NCI-H2081 (cell line): ENCODE measurements at regions not wholly inside any gene's neighbourhood (a gene's known extent, or its start where the extent isn't known, plus 50 kb on each side); places are given as distances from the start of the nearest gene placed in this dataset.
"Not testable (repeated sequence)": the region's sequence is repeated elsewhere in the genome, so short reads cannot be mapped to it uniquely, and the experiment has no call there.

Source experiments
- DNase-seq, 2 experiments: peaks; one replicate each; lab custom pipeline; 2025; lab: John Stamatoyannopoulos, UW

- no peak for DNase-seq
These were observed 177.2 kb upstream of the DTNBP1 start for GRCh38 chr6:15839969-15840541.

DNA sequence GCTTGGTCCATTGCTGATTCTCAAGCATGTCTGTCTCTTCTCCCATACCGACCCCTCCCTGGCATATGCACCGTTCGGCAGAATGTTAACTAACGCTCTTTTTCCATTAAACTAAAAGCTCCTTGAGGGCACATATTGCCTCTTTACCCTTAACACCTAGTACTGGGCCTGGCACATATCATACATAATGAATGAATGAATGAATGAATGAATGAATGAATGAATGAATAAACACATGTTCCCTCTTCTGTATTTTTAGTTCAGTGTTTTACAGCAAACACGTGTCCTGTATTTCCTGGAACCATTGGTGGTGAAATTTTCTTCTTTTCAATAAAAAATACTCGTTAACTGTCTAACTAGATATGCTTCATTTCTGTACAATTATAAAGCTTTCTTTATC is 174.4 kb upstream of the DTNBP1 start:
- no peak for DNase-seq

DNA sequence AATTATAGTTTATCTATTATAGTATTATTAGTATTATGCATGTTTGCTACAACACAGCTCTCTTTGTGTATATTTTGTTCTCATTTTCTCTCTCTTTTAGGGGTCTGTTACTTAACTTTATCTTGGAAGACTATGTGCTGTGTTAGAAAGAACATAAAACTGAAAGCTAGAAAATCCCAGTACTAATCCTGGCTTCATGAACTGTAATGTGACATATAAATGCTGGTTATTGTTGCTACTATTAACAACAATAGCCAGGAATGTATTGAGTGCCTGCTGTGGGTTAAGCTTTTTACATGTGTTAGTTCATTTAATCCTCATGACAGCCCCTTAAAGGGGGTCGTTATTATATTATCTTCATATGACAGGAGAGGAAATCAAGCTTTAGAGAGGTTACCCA is 170.0 kb upstream of the DTNBP1 start:
- no peak for DNase-seq

DNA sequence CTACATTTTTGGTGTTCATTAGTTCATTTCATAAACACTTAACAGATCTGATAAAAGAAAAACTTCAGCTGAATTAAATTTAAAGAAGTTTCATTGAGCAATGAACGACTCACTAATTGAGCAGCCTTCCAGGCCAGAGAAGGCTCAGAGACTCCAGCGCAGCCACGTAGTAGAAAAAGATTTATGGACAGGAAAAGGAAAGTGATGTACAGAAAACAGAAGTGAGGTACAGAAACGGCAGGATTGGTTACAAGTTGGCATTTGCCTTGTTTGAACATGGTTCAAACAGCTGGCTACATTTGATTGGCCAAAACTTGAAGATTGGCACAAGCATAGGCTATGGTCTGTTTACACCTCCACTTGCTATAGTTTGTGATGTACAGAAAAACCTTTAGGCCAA is 166.3 kb upstream of the DTNBP1 start:
- DNase-seq: no peak

- no peak for DNase-seq
These were observed 164.8 kb upstream of the DTNBP1 start for GRCh38 chr6:15827496-15828255.

DNA sequence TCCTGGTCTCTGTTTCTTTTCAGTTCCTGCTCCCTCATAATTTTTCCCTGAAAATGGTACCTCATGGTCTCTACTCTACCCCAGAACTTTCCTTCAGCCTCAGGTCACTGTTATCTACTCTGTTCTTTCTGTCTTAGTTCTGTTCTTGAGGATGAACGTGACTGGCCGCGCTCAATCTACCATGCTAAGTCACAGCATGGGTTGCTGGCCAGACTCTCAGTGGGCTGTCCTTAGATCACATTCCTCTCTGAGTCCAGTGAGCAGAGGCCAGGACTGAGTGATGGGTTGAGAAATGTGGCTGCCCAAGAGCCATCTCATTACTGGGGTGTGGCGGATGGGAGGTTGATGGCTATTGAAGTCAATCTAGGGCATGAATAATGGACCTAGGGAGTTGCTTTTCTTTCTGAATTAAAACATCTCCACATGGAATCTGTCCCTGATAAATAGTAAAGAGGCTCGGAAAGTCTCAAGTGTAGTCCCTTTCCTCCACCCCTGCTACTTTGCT is 164.0 kb upstream of the DTNBP1 start:
- DNase-seq: no peak

DNA sequence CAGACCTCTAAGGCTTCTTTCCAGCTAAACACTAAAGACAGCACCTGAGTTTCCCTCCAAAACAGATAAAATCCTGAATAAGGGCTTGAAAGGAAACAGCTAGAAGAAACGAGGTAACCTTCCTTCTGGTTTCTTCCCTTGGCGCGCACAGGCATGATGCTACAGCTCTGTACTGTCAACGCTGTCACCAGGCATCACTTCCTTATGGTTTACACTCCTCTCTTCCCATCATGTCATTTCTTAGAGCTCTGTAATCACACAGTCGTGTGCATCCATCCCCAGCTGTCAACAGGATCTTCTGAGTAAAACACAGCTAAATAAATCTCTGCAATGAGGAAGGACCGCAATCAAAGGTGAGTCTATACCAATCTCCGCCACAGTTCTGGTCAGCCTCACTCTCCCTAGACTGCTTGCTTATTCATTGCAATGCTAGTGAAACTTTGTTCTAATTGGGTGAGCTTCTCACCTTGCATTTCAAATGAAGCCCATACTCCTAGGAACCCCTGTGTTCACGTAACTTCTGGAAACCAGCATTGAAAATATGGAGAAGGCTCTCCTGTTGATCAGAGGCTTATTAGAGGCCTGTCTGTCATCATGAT is 162.6 kb upstream of the DTNBP1 start:
- no peak for DNase-seq

DNA sequence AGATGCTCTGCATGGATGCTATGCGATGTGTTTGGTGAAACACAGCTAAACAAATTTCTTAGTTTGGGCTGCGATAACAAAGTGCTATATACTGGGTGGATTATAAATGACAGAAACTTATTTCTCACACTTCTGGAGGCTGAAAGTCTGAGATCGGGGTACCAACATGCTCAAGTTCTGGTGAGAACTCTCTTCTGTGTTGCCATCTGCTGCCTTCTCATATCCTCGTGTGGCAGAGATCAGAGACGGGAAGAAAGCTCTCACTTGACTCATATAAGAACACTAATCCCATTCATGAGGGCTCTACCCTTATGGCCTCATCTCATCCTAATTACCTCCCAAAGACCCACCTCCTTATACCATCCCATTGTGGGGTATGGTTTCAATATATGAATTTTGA is 162.0 kb upstream of the DTNBP1 start:
- no peak for DNase-seq

DNA sequence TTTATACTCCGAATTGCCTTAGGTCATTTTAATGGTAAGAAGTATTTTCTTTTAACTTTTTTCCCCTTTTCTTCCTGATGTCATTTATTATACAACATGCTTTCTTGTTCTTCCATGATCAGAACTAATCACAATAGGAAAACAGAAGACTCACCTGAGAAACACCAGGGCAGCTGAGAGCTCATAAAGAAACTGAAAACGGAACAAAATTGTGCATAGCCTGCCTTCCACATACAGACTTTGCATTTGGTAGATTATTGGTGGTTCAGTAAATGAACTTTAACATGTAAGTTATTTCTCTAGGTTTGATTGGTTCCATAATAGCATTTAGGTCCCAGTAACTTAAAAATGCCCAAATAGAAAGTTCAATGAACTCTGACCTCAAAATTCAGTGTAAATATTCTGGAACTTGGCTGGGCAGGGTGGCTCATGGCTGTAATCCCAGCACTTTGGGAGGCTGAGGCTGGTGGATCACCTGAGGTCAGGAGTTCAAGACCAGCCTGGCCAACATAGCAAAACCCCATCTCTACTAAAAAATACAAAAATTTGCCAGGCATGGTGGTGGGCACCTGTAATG is 161.1 kb upstream of the DTNBP1 start:
- no peak for DNase-seq

GRCh38 chr6:15822835-15823234 is 160.0 kb upstream of the DTNBP1 start:
- no peak for DNase-seq

DNA sequence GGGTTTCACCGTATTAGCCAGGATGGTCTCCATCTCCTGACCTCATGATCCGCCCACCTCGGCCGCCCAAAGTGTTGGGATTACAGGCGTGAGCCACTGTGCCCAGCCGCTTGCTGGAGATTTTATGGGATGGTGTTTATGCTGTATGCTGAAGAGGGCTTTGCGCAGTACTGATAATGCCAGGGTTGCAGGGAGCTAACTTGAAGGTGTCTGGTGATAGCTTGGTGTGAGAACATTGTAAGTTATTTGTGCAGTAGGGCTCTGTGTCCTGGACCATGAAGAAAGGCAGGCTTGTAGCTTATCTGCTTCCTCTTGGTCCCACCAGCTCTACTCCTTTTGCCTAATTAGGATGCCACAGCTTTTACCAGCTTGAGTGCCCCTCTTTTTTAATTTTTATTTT is 157.0 kb upstream of the DTNBP1 start:
- DNase-seq: no peak

DNA sequence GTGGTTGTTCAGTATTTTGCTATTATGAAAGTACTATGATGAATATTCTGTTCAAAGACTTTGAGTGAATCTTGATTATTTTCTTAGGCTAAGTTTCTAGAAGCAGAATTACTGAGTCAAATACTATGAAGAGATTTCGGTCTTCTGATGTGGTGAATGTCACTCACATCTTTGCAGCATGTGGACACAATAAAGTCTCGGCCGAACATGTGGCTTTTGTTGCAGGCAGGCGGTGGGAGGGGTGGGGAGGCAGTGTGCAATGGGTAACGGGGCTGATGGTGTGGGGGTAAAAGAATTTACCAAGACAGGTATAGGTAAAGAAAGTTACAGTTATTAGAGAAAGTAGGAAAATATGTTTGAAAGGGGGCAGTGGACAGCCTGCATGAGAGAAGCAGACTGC is 156.4 kb upstream of the DTNBP1 start:
- DNase-seq: no peak

- DNase-seq: no peak
These were observed 155.7 kb upstream of the DTNBP1 start for GRCh38 chr6:15818491-15818890.

GRCh38 chr6:15818044-15818443 is 155.2 kb upstream of the DTNBP1 start:
- no peak for DNase-seq

DNA sequence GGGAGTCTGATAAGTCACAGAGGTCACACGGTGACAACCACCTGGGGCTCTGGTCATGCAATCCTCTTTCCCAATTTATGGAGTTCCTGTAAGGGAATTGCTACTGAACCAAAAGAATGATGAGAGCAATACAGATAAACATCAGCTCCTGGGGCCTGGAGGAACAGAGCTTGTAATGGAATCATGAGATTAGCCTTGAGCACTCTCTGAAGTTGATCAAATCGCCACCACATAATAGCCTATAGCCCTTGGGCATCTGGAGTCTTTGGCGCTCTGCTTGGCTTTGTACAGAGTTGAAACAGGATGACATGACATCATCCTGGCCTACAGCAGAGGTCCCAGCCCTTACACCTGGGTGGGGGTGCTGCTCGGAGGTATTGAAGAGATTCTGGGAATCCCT is 154.3 kb upstream of the DTNBP1 start:
- no peak for DNase-seq

- DNase-seq: no peak
These were observed 153.8 kb upstream of the DTNBP1 start for GRCh38 chr6:15816661-15817060.

DNA sequence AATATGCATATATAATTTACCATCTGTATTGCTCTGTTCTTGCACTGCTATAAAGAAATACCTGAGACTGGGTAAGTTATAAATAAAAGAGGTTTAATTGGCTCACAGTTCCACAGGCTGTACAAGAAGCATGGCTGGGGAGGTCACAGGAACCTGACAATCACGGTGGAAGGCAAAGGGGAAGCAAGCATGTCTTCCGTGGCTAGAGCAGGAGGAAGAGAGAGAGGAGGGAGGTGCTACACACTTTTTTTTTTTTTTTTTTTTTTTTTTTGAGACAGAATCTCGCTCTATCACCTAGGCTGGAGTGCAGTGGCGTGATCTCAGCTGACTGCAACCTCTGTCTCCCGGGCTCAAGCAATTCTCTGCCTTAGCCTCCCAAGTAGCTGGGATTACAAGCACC is 150.9 kb upstream of the DTNBP1 start:
- not testable (repeated sequence) for DNase-seq

DNA sequence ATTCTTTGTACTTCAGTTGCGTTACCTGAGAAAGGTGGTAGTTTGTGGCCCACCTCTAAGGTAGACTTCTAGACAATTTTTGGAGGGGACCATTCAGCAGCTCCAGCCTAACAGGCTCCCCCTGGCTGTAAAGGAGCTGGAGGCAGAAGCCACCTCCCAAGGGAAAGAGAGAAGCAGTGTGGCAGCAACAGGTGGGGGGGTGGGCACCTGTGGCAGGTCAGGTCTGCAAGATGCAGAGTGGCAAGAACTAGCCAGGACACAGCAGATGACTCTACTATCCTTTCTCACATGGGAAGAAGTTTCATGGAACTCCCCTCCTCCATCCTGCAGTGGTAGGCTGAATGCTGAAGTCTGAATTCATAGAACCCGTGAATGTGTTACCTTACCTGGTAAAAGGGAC is 148.3 kb upstream of the DTNBP1 start:
- no peak for DNase-seq

DNA sequence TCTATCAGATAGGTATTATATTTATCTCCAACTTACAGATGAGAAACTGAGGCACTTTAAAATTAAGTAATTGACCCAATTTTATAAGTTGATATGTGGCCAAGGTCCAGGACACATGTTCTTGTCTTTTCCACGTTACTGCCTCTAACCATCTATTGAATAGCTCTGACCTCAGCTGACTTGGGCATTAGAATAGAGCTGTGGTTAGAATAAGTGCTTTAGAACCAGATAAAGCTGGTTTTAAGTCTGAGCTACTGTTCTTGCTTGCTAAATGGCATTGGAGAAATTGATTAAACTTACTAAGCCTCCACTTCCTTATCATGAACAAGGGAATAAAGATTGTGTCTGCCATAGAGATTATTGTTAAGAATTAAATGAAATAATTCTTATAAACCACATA is 147.8 kb upstream of the DTNBP1 start:
- no peak for DNase-seq

DNA sequence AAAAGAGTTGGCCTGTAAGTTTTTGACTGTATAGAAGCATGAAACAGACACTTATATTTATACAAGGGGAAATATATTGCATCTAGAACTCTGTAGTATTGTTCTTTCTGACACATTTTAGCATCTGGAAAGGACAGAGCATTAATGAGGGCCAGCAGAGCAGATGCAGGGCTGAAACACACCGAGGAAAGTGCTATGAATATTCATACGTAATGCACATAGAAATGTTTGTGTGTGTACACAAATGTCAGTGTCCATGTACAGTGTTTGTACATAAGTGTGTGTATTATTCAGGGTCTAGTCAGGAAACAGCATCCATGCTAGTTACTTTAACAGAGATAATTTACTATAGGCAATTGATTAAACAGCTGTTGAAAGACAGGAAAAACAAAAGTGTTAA is 146.5 kb upstream of the DTNBP1 start:
- no peak for DNase-seq

GRCh38 chr6:15804164-15805154 is 141.6 kb upstream of the DTNBP1 start:
- DNase-seq: no peak

GRCh38 chr6:15802466-15802865 is 139.6 kb upstream of the DTNBP1 start:
- DNase-seq: no peak
